DMS114 treated with DMSO at 0.1 percent for 48 hours (cell line): ENCODE measurements at regions not wholly inside any gene's neighbourhood (a gene's known extent, or its start where the extent isn't known, plus 50 kb on each side); places are given as distances from the start of the nearest gene placed in this dataset.

ENCODE experiments used
- DNase-seq: peaks from one replicate; lab custom pipeline; 2025; ENCODE audit not compliant: unreplicated experiment; lab: John Stamatoyannopoulos, UW

DNA sequence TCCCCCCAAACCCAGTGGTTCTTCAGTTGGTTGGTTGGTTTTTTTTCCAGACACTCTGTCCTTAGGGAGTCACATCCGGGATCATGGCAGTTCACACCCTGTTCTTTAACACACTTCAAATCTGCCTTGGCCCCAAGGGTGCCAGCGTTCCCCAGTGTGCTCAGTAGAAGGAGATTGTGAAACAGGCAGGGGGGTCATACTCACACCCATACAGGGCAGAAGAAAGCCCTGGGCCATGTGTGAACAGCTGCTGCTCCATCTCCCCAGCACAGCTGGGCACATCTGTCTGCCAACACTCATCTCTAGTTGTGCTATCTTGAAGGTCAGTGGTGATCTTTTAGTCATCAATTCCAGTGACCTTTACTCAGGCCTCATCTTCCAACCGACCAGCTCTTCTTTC is 64.4 kb upstream of the FUT8 start:
- DNase-seq = no peak

DNA sequence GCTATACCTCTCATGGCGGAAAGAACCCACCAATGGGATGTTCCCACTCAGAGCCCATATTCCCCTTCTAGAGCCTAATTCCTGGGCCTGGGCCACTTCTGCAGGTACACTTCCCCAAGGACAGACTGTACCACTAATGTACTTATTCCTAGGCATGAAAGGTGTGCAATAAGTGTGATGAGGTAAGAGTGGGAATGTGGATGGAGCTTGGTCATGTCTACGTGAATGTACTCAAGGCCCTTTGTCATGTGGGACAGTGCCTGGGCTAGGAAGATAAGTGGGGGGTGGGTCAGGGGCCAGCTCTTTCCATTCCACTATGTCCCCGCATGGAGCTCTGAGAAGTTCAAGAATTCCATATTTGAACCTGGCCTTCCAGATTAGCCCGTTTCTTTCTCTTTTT is 63.4 kb upstream of the FUT8 start:
- no peak for DNase-seq

DNA sequence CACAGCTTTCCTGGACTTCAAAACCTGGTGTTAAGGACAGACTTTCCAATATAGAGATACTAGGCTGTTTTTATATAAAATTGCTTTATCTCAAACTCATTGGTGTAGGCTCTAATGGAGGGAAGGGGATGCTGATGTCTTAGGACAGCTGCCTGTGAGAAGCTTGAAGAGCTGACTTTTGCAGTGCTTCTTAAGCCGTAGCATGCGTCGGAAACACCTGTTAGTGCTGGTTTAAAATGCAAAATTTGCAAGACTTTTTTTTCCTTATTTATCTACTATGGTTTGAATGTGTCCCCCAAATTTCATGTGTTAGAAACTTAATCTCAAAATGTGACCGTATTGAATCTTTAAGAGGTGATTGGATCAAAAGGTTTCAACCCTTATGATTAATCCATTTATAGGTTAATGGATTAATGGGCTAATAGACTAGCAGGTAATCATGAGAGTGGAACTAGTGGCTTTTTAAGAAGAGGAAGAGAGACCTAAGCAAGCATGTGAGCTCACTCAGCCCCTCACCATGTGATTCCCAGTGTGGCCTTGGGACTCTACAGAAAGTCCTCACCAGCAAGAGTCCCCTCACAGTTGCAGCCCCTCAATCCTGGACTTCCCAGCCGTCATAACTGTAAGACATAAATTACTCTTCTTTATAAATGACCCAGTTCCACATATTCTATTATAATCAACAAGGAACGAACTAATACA is 60.9 kb upstream of the FUT8 start:
- DNase-seq = no peak

GRCh38 chr14:65352964-65353530 is 59.5 kb upstream of the FUT8 start:
- no peak for DNase-seq

GRCh38 chr14:65354131-65354530 is 58.4 kb upstream of the FUT8 start:
- no peak for DNase-seq

DNA sequence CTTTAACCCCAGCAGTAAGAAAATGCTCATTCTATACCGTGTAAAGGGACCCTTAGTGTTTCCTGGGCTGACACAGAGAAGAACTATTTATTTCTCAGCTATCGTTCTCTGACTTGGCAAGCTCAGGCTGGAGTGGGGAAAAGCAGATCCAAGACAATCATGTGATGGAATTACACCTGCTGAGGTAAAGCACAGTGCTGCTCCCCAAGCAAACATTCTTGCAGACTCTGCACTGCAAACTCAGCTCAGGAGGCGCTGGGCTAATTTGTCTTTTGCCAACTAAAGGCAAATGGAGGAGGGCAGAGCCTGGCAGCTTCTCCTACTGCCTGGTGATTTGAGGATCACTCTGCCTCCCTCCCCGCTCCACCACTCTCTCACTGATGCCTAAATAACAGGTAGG is 57.8 kb upstream of the FUT8 start:
- no peak for DNase-seq

- no peak for DNase-seq
Observed at GRCh38 chr14:65356327-65356836, 56.1 kb upstream of the FUT8 start.

DNA sequence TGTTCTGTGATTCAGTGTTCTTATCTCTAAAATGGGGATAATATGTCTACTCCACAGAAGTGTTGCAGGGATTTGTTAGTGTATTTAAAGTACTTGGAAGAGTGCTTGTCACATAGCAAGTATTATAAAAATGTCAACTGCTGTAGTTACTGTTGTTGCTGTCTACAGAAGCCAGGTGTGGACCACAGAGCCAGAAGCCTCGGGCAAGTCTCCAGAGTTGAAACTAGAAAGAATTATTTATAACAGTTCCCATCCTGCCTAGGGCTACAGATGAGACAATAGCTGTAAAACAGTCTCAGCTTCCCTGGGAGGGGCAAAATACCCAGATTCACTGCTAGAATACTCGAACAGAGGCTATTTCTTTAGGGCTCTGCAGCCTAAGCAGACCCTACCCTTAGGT is 55.4 kb upstream of the FUT8 start:
- DNase-seq = no peak

DNA sequence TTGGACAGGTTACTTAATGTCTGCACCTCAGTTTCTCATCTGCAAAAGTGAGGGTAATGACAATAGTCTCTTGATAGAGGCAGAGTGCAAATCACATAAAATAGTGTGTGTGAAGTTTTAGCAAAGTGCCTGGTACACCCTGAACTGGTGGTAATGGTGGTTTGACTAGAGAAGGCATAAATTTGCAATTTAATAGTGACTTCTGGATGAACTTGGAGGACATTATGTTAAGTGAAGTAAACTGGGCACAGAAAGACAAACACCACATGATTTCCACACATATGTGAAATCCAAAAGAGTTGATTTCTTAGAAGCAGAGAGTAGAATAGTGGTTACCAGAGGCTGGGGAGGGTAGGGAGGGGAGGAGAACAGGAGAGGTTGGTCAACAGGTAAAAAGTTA is 54.8 kb upstream of the FUT8 start:
- no peak for DNase-seq

DNA sequence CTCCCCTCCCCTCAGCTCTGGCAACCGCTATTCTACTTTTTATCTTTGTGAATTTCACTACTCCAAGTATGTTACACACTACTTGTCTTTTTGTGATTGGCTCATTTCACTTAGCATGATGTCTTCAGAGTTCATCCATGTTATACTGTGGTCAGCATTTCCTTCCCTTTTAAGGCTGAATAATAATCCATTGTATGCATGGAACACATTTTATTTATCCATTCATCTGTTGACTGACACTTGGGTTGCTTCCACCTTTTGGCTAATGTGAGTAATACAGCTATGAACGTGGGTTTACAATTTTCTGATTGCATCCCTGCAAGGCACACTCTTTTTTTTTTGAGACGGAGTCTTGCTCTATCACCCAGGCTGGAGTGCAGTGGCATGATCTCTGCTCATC is 53.0 kb upstream of the FUT8 start:
- no peak for DNase-seq

GRCh38 chr14:65360144-65360784 is 52.3 kb upstream of the FUT8 start:
- DNase-seq = no peak

DNA sequence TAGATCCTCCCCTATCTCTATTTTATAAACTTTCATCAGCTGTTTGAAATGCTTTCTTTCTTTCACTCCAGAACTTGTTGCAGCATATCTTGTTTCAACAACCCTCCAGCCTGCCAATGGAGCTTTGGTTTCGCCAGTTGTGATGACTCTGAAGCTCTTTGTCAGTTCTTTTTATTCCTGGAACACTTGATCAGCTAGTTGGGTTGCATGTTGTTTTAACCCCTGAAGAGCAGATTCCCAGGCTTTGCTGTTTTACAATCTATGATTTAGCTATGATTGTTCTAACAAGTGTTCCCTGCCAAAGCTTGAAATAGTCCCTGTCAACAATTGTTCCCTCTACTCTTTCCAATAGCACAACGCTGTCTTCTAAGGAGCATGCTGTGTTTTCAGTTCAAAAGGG is 50.6 kb upstream of the FUT8 start:
- DNase-seq = no peak
